HAP-1 (cell line): ENCODE measurements at regions not wholly inside any gene's neighbourhood (a gene's known extent, or its start where the extent isn't known, plus 50 kb on each side); places are given as distances from the start of the nearest gene placed in this dataset.

Experiments
- DNase-seq, 2 experiments: peaks; one replicate each; pipeline ENCODE4 v3.0.0-alpha.2; 2016 to 2020; ENCODE audit warnings: low spot score in 2 of 2
- H3K27me3 ChIP-seq: fragments of 250-450 bp; sonication (Bioruptor Pico); 2 replicates; pipeline ENCODE4 v1.5.1; 2020; ENCODE audit warnings: low read depth, mild to moderate bottlenecking, moderate library complexity
- H3K36me3 ChIP-seq: fragments of 250-450 bp; sonication (Bioruptor Pico); replicated peaks from 2 replicates; pipeline ENCODE4 v1.5.1; 2020; ENCODE audit warnings: mild to moderate bottlenecking
- H3K4me1 ChIP-seq: fragments of 250-450 bp; sonication (Bioruptor Pico); 2 replicates; pipeline ENCODE4 v1.5.1; 2020; ENCODE audit warnings: mild to moderate bottlenecking
- H3K4me3 ChIP-seq: fragments of 250-450 bp; sonication (Bioruptor Pico); 2 replicates; pipeline ENCODE4 v1.5.1; 2020; ENCODE audit warnings: mild to moderate bottlenecking, moderate library complexity
- H3K9me3 ChIP-seq: fragments of 250-450 bp; sonication (Bioruptor Pico); 2 replicates; pipeline ENCODE4 v1.5.1; 2020; ENCODE audit warnings: mild to moderate bottlenecking, moderate library complexity
- in situ Hi-C: fragments of 300-500 bp; cut with MboI; formaldehyde crosslinking; loops from 3 replicates; pipeline ENCODE4 v1.14.3; 2020; ENCODE audit warnings: low sequenced_read_pairs, inconsistent platforms, mixed read lengths

- in situ Hi-C loops: no loop called here
- no peak overlapping the region for H3K4me3 ChIP-seq
- no peaks in the 10 kb centered on the region for H3K27me3 ChIP-seq
- H3K9me3 ChIP-seq: no peaks in the 10 kb centered on the region
- DNase-seq: no peak
- H3K36me3 ChIP-seq: no peaks in the 10 kb centered on the region
- H3K4me1 ChIP-seq: peaks cover 19% of the 10 kb centered on the region
Observed at GRCh38 chr2:105625632-105626031, 119.1 kb upstream of the NCK2 start.

- H3K4me1 ChIP-seq: peaks cover 9% of the 10 kb centered on the region
- H3K9me3 ChIP-seq: no peaks in the 10 kb centered on the region
- in situ Hi-C loops: no loop called here
- H3K36me3 ChIP-seq: no peaks in the 10 kb centered on the region
- no peak for DNase-seq
- H3K4me3 ChIP-seq: no peak overlapping the region
- H3K27me3 ChIP-seq: no peaks in the 10 kb centered on the region
Observed at GRCh38 chr2:105621038-105621437, 123.7 kb upstream of the NCK2 start.

GRCh38 chr2:105618351-105618659, 126.4 kb upstream of the NCK2 start:
- no peaks in the 10 kb centered on the region for H3K4me1 ChIP-seq
- no peak for DNase-seq
- in situ Hi-C loops: no loop called here
- no peaks in the 10 kb centered on the region for H3K27me3 ChIP-seq
- H3K9me3 ChIP-seq: no peaks in the 10 kb centered on the region
- H3K36me3 ChIP-seq: no peaks in the 10 kb centered on the region
- no peak overlapping the region for H3K4me3 ChIP-seq

- peak in 1 of 2 experiments; percentile 37 for DNase-seq
- Histone ChIP-seq H3K36me3 (no peaks in the 10 kb centered on the region), H3K4me1 (no peaks in the 10 kb centered on the region), H3K27me3 (no peaks in the 10 kb centered on the region), H3K4me3 (no peak overlapping the region), H3K9me3 (no peaks in the 10 kb centered on the region)
- in situ Hi-C loops: no loop called here
Observed at GRCh38 chr2:105617631-105618350, 126.9 kb upstream of the NCK2 start.

GRCh38 chr2:105615305-105615704, 129.4 kb upstream of the NCK2 start:
- Histone ChIP-seq H3K36me3 (no peaks in the 10 kb centered on the region), H3K4me1 (no peaks in the 10 kb centered on the region), H3K27me3 (no peaks in the 10 kb centered on the region), H3K4me3 (no peak overlapping the region), H3K9me3 (no peaks in the 10 kb centered on the region)
- DNase-seq: no peak
- in situ Hi-C loops: no loop called here

- Histone ChIP-seq H3K36me3 (no peaks in the 10 kb centered on the region), H3K27me3 (no peaks in the 10 kb centered on the region), H3K9me3 (no peaks in the 10 kb centered on the region), H3K4me1 (peaks cover under 1% of the 10 kb centered on the region), H3K4me3 (no peak overlapping the region)
- in situ Hi-C loops: no loop called here
- DNase-seq: no peak
Observed at GRCh38 chr2:105611811-105612424, 132.8 kb upstream of the NCK2 start.

- Histone ChIP-seq H3K4me3 (no peak overlapping the region), H3K4me1 (peaks cover 7% of the 10 kb centered on the region), H3K36me3 (no peaks in the 10 kb centered on the region), H3K27me3 (no peaks in the 10 kb centered on the region), H3K9me3 (no peaks in the 10 kb centered on the region)
- in situ Hi-C loops: no loop called here
- DNase-seq: no peak
Observed at GRCh38 chr2:105611333-105611637, 133.4 kb upstream of the NCK2 start.

GRCh38 chr2:105610576-105611332, 134.0 kb upstream of the NCK2 start:
- Histone ChIP-seq H3K36me3 (no peaks in the 10 kb centered on the region), H3K27me3 (no peaks in the 10 kb centered on the region), H3K9me3 (no peaks in the 10 kb centered on the region), H3K4me1 (peaks cover 10% of the 10 kb centered on the region), H3K4me3 (no peak overlapping the region)
- no peak for DNase-seq
- in situ Hi-C loops: no loop called here

- no peaks in the 10 kb centered on the region for H3K36me3 ChIP-seq
- peaks cover 13% of the 10 kb centered on the region for H3K4me1 ChIP-seq
- H3K27me3 ChIP-seq: no peaks in the 10 kb centered on the region
- DNase-seq: no peak
- in situ Hi-C loops: no loop called here
- no peaks in the 10 kb centered on the region for H3K9me3 ChIP-seq
- no peak overlapping the region for H3K4me3 ChIP-seq
Observed at GRCh38 chr2:105609746-105610402, 134.8 kb upstream of the NCK2 start.

- H3K9me3 ChIP-seq: no peaks in the 10 kb centered on the region
- no peaks in the 10 kb centered on the region for H3K27me3 ChIP-seq
- H3K4me1 ChIP-seq: peaks cover 13% of the 10 kb centered on the region
- no peak overlapping the region for H3K4me3 ChIP-seq
- no peak for DNase-seq
- in situ Hi-C loops: no loop called here
- no peaks in the 10 kb centered on the region for H3K36me3 ChIP-seq
Observed at GRCh38 chr2:105607920-105608504, 136.7 kb upstream of the NCK2 start.

GRCh38 chr2:105606081-105606480, 138.6 kb upstream of the NCK2 start:
- peak; percentile 64 to 73 for DNase-seq
- peaks cover 13% of the 10 kb centered on the region for H3K4me1 ChIP-seq
- H3K27me3 ChIP-seq: no peaks in the 10 kb centered on the region
- H3K36me3 ChIP-seq: no peaks in the 10 kb centered on the region
- no peak overlapping the region for H3K4me3 ChIP-seq
- no peaks in the 10 kb centered on the region for H3K9me3 ChIP-seq
- in situ Hi-C loops: no loop called here

GRCh38 chr2:105604938-105605337, 139.8 kb upstream of the NCK2 start:
- no peaks in the 10 kb centered on the region for H3K27me3 ChIP-seq
- H3K4me1 ChIP-seq: peaks cover 13% of the 10 kb centered on the region
- no peak overlapping the region for H3K4me3 ChIP-seq
- no peak for DNase-seq
- in situ Hi-C loops: no loop called here
- no peaks in the 10 kb centered on the region for H3K9me3 ChIP-seq
- H3K36me3 ChIP-seq: no peaks in the 10 kb centered on the region

- no peaks in the 10 kb centered on the region for H3K9me3 ChIP-seq
- in situ Hi-C loops: no loop called here
- no peaks in the 10 kb centered on the region for H3K27me3 ChIP-seq
- peaks cover 6% of the 10 kb centered on the region for H3K4me1 ChIP-seq
- DNase-seq: no peak
- no peak overlapping the region for H3K4me3 ChIP-seq
- no peaks in the 10 kb centered on the region for H3K36me3 ChIP-seq
Observed at GRCh38 chr2:105600949-105601794, 143.5 kb upstream of the NCK2 start.
